ENCODE measurements at regions not wholly inside any gene's neighbourhood (a gene's known extent, or its start where the extent isn't known, plus 50 kb on each side); places are given as distances from the start of the nearest gene placed in this dataset.

DNA sequence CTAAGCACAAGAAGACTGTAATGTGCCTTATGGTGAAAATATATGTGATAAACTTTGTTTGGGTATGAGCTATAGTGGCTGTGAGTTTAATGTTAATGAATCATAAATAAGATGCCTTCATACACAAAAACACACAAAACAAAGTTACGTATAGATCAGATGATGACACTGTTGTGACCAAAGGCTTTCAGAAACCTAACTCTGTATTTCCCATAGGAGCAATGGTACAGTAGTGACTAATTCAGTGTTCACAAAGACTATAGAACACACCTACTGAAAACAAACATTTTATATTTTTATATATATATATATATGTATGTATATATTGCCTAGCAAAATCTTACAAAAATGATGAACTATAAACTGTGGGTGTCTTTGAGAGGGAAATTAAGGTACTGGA, 393.8 kb upstream of the DCN start:
- DNase-seq (ENCODE audit: low read depth), result no peak

DNA sequence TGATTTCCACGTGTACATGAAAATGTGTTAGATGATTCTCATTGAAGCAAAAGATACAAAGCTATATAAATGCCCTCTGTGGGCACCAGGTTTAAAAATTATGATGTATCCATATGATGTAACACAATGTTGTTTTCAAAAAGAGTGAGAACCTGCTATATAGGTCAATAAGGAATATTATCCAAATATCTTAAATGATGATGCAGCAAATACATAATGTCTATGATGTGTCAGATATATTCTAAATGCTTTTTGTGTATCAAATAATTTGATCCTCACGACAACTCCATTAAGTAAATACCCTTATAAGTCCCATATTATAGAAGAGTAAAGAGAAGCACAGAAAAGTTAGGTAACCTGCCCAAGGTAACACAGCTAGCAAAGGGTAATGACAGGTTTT, 393.0 kb upstream of the DCN start:
- DNase-seq (ENCODE audit: low read depth), result no peak

DNA sequence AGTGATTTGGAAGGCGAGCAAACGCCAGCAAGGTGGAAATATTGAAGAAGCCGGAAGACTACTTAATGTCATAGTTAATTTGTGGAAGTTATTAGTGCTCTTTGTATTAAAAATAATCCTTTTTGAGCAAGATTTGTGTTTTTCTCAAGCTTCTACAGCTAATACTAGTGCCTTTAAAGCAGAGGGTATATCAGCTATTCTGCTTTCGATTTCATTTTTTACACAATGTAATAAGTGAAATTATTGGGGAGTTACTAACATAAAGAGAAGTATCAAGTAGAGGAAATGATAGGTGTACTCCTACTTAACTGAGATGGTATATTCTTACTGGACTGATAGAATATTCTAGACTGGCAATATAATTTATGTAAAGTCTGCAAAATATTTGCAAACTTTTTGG, 392.4 kb upstream of the DCN start:
- DNase-seq (ENCODE audit: low read depth), result no peak

DNA sequence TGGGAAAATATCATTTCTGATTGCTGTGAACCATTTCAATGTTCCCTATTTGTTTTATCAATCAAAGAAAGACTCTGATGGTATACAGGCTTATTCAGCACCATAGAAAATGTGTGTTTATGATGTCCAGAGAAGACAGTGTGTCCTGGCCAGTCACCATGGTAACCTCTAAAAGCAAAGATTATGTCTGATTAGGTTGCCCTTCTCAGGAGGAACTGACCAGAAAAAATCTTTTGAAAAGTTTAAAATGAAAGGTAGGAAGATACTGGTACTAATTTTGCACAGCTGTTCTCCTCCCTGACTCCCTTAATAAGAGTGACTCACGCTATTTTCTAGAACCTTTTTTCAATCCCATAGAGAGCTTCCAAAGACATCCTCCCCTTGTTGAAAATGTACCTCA, 391.8 kb upstream of the DCN start:
- DNase-seq (ENCODE audit: low read depth), result no peak

DNA sequence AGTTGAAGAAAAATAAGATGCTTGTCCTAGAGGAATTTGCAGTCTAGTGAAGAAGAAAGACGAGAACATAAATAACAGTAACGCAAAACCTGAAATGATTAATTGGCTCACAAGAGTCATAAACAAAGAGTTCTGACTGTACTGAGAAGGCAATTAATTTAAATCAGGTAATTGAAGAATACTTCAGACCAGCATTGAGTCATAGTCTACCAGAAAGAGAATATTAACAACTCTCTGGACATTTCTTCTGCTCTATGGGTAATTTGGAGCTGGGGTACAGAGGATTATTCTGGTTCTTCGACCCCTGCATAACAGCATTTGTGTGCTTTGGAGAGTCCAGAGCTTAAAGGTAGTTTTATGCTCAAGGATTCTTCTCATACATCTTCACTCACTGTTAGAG, 390.3 kb upstream of the DCN start:
- no peak for DNase-seq (ENCODE audit: low read depth)

DNA sequence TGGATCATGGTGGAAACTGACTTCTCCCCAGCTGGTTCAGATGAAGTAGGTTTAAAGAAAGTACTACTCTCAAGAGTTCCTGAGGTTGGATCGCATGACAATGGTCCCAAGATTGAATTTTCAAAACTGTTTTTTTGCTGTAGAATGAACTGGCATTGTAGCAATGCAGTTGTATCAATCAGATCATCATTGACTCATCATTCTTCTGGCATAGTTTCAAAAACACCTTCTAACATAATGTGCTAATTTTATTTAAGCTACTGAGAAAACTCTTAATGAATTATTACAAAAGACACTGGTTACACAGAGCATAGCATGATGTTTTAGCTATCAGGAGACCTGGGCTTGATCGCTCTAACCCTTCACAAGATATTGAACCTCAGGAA, 384.5 kb upstream of the DCN start:
- no peak for DNase-seq (ENCODE audit: low read depth)

DNA sequence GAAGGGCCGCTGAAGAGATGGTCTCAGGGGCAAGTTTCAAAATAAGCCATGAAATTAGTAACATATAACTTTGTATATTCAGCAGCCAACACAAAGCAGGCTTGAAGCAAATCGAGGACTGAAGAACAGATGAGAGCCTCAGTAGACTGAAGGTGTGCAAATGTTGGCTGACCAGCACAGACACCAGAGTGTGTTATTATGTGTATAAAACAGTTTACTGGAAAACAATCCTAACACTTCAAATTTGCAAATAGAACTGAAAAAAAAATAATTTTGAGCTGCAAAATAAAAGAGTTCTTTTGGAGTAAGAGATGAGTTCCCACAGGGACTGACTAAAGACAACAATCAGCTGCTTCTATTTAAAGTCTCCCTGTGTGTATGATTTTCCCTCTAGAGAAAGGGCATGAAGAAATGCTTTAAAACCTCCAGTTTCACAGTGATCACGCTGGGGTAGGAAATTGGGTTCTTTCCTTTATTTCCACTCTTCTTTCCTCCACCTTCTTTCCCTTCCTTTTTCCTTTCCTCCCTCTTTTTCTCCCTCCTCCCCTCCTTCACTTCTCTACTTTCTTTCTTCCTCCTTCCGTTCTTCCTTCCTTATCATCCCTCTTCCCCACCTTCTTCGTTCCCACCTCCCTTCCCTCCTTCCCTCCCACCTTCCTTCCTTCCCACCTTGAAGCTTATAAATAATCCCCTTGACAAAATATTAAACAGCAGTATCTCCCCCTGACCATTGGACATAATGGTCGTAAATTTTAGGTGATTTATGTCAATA, 383.9 kb upstream of the DCN start:
- no peak for DNase-seq (ENCODE audit: low read depth)

DNA sequence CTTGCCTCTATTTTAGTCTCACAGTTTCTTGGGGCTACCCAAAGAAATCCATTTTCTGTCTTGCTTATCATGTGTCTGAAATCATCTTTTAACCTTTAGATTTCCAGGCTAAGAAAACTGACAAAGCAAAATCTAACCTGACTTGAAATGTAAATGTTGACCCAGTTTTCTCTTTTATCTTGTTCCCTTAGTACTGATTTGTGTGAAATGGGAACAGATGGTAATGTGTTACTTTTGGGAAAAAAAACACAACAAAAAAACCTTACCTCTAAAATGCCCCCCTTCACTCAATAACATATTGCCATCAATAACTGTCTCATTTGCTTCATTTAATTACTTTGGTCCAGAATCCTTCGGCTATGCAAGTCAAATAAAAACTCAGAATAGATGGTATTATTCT, 383.2 kb upstream of the DCN start:
- DNase-seq (ENCODE audit: low read depth), result no peak

DNA sequence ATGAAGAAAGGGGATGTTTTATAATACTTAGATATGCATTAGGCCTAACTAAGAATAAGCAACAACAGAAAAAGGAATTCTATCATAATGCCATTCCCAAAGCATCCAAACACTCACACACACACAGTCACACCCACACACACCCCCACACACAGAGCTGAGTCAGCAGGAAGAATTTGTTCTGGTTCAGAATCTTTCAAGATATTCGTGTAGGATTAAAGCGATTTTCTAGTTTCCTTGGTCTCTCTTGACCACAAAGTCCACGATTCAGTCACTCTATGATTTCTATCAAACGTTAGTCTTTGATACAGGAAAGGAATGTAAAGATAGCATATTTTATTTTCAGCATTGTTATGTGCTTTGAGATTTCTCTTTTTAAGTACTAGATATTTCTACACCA, 382.6 kb upstream of the DCN start:
- DNase-seq (ENCODE audit: low read depth), result no peak

DNA sequence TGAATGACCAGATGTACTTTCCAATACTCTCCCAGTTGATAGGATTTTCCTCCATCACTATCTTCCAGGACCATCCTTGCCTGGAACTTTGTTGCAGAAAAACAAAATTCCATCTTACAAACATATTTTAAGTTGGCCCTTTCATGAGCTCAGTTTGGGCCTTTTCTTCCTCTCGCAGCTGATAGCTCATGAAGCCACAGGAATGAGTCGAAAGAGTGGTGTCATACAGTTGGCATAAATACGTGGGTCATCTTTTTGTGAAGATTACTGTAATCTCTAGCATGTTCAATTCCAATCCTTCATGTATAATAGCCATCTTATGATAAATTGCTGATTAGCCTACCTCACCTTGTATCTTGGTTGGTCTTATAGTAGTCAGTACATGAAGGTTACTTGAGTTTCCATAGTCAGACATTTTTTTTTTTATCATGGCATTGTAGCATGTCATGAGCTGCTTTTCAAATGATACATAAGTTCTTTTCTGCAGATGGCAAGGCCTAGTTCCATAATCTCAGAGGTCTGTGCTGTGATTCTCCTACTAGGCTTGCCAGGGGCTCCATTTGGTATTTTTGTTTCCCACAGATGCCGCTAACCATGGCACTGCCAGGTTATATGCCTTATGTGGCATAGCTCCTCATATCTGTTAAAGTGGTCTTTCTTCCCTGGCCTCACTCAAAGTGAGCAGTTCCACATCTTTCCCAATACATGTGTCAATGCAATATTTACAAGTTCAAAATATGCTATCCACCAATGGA, 380.6 kb upstream of the DCN start:
- DNase-seq (ENCODE audit: low read depth), result no peak

DNA sequence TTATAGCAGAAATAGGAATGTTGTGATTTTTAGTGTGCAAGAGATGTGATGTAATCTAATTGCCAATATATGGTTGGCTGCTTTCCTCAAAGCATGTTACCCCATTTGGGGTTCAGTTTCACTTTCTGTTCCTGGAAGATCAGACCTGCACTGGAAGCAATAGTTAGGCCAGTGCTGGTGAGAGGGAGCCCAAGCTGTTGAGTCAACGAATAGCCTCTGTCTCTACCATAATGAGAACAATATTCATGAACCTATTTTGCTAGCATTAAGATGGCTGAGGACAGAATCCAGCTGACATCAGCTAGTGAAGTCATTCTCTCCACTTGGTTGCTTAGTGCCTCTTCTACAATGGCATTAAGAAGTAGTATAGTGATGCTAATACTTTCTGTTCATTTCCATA, 379.9 kb upstream of the DCN start:
- no peak for DNase-seq (ENCODE audit: low read depth)

DNA sequence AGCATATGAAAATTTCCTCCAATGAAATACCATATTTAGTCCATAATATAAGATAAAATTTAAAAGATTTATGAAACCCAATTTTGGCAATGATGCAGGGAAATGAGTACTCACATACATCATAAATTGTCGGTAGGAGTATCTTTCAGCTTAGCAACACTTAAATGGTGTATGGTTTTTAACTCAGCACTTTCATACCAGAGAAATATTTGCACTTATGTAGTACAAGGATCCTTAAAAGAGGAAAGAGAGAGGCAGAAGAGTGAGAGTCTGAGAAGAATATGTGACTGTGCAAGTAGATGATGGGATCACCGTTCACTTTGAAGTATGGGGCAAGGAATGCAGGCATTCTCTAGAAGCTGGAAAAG, 379.3 kb upstream of the DCN start:
- DNase-seq (ENCODE audit: low read depth), result no peak

DNA sequence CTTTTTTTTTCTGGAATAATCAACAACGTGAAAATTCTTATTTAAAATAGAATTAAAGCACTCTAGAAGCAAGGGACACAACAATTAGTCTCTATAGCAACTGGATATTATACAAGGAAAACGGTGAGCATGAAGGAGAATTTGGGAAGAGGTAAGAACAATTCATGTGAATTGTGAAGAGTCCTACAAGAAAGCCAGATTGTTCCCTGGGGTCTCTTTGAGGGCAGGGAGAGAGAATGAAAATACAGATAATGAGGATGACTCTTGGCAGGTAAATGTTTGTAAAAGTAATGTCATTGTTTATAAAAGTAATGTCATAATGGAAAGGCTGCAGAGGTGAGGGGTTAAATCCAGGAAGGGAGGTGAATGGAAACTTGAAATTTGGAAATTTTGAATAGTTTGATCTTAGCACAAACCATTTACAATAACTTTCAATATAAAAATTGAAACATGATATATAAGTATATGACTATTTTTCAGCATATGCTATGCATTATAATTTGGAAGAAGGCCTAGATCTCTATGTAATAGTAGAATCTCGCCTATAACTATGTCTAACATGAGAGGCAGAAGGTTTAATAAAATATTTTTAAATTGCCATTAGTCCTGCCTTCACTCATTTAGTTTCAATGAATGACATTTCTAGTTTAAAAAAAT, 378.8 kb upstream of the DCN start:
- no peak for DNase-seq (ENCODE audit: low read depth)

DNA sequence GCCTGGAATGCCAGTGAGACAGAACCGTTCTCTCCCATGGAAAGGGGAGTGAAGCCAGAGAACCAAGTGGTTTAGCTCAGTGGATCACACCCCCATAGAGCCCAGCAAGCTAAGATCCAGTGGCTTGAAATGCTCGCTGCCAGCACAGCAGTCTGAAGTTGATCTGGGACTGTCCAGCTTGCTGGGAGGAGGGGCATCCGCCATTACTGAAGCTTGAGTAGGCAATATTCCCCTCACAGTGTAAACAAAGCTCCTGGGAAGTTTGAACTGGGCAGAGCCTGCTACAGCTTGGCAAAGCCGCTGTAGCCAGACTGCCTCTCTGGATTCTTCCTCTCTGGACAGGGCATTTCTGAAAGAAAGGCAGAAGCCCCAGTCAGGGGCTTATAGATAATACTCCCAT, 374.3 kb upstream of the DCN start:
- DNase-seq (ENCODE audit: low read depth), result no peak

DNA sequence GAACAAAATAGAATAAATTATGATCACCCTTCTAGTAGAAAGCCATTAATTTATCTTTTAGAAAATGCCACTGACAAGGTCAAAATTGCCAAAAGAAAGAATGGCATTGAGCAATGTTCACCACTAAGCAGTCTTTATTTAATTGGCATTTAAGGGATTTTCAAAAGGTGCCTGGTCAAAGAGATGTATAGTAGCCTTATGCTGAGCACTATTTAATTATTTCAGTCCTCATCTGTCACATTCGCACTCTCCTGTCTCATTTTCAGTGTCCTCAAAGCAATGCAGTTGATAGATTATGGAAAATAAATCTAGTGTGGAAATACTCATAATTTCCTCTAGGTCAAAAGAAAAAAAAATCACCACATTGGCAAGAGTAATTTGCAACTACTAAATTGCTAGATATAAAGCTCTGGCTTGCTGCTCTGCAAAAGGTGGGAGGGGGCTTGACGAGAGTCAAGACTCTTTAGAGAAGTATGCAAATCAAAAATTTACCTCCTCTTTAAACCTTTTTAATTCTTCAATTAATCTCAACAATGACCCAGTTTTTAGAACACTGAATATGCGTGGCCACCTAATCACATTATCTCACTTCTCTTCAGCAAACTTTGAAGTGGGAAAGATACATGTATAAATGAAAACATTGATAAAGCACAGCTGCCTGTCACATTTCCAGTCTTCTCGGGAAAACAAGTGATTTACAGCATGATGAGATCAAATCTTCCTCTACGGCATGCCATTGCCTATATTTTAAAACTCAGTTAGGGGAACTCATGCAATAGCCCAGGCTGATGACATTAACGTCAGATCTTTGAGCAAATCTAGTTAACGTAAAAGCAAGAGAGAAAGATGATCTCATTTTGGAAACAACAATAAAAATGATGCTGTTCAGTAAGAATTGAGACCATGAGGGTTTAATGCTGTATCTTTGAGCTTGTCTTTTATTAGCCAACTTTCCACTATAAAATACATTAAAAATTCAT, 373.1 kb upstream of the DCN start:
- no peak for DNase-seq (ENCODE audit: low read depth)

DNA sequence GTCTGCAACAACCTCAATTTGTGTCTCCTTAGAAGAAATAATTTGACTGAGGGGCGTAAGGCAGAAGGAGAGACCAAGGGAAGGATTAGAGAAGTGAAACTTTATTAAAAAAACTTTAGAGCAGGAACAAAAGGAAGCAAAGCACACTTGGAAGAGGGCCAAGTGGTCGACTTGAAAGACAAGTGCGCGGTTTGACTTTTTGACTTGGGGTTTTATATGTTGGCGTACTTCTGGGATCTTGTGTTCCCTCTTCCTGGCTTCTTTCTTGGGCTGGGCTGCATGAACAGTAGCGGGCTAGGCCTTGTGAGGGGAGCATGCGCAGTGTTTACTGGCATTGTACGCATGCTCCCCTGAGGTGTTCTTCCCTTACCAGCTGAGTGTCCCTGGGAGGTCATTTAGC, 369.3 kb upstream of the DCN start:
- no peak for DNase-seq (ENCODE audit: low read depth)

DNA sequence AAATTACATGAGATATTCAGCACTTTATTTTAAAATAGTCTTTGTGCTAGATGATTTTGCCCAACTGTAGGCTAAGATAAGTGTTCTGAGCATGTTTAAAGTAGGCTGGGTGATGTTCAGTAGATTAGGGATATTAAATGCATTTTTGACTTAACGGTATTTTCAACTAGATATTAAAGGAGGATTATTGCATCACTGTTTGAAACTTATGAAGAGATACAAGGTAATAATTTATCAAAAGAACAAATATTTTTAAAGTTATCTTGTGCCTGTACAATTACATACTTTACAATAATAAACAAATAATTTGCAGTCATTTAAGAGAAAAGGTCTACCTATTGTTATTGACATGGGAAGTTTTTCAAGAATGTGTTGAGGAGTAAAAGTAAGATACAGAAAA, 368.6 kb upstream of the DCN start:
- no peak for DNase-seq (ENCODE audit: low read depth)

DNA sequence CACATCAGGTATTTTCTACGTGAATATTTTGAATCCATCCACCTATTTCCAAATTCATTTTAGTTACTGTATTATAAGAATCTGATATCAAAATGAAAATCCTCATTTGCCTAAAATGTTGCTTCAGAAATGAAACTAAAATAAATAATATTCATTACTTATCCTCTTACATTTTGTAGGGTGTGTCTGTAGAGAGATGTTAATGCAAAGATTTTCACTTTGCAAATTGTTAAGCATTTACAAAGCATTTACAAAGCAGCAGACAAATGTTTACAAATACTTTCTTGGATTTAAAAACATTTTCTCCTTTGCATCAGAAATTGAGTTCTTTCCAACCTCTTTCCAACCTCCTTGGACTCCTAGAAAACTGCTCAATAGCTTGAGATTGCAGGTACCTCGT, 360.0 kb upstream of the DCN start:
- DNase-seq (ENCODE audit: low read depth), result no peak

DNA sequence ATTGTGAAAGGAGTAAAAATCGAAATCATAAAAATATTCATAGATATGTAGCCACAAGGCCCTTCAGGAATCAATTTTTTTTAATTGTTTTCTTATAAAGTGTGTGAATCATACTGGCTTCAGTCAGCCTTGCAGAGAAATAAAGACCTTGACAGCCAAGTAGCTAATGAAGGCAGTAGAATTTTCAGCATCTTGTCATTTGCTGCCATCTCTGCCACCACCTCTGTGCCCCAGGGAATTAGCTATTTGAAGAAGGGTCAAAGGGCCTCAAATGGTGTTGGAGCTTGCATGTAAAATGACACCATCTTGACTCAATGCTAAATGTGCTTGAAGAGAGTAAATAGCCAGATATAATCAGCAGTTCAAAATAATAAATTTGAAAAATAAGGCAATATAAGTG, 359.4 kb upstream of the DCN start:
- no peak for DNase-seq (ENCODE audit: low read depth)

DNA sequence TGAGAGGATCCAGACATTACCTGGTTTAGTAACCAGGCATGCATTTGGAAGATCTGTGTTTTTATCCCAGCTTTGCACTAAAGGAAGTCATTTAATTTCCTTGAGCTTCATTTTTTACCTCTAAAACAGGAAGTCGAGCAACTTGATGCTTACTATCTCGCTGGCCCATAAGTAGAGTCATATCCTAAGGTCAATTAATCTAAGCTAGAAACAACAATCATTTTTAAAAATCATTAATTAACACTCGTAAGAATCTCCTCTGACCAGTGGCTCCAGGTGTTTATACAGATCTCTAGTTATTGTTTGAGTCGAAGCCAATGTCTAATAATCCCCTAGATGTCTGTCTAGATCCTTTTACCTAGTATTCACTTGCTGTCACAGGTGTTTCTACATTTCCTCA, 355.8 kb upstream of the DCN start:
- no peak for DNase-seq (ENCODE audit: low read depth)

DNA sequence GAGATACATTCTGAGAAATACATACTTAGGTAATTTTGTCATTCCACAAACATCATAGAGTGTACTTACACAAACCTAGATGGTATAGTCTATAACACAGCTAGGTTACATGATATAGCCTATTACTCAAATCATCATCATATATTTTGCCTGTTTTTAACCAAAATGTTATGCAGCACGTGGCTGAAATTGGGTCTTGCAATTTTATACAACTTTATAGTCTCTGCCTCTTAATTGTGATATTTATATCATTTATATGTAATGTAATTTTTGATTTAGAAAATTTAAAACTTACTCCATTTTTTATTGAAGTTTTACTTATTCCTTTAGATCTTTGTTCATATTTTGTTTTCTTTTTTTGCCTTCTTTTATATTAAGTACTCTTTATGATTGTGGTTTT, 350.7 kb upstream of the DCN start:
- DNase-seq (ENCODE audit: low read depth), result no peak

DNA sequence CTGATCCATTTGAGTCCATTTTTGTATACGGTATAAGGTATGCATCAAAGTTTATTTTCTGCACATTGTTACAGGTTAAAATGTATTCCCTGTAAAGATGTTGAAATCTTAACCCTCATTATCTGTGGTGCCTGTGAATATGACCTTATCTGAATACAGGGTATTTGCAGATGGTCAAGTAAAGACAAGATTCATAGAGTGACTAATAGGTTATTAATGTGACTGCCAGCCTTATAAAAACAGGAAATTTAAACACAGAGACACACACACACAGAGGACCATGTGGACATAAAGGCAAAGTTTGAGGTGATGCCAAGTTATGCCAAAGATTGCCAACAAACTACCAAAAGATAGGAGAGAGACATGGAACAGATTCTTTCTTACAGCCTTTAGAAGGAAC, 347.2 kb upstream of the DCN start:
- DNase-seq (ENCODE audit: low read depth), result no peak
